PC-9 (cell line): ENCODE measurements at regions not wholly inside any gene's neighbourhood (a gene's known extent, or its start where the extent isn't known, plus 50 kb on each side); places are given as distances from the start of the nearest gene placed in this dataset.

Source experiments
- BruUV-seq: library from RNA; stranded (reverse); fragments of 400-500 nt; replicated peaks from 2 replicates; lab custom pipeline; 2021; lab: Mats Ljungman, UMichigan
- CTCF ChIA-PET: fragments of 300-600 bp; sonication (Branson Sonifier 250); formaldehyde crosslinking; loops from one replicate; lab custom pipeline; 2022; ENCODE audit warnings: antibody characterized with exemption; lab: Charles Lee
- POLR2A ChIA-PET: fragments of 300-600 bp; sonication (Branson Sonifier 250); formaldehyde crosslinking; loops from one replicate; lab custom pipeline; 2022; ENCODE audit warnings: antibody characterized with exemption; ENCODE audit not compliant: unreplicated experiment; lab: Charles Lee
- DNase-seq, 2 experiments: peaks; one replicate each; pipeline versions ENCODE4 v3.0.0 to v3.0.0-alpha.2; 2015 to 2022; ENCODE audit warnings: mixed read lengths in 1 of 2
- H2AFZ ChIP-seq: fragments of 200-600 bp; sonication (generic); 2 replicates; pipeline ENCODE4 v1.8.1; 2017; ENCODE audit warnings: antibody characterized with exemption
- H3F3A ChIP-seq: fragments of 200-600 bp; sonication (generic); 2 replicates; pipeline ENCODE4 v1.8.1; 2017; ENCODE audit warnings: antibody characterized with exemption, mild to moderate bottlenecking, low read depth; ENCODE audit not compliant: insufficient read depth
- H3K27ac ChIP-seq: fragments of 200-600 bp; sonication (generic); 2 replicates; pipeline ENCODE4 v1.6.1; 2016; ENCODE audit warnings: mixed run types
- H3K27me3 ChIP-seq: fragments of 200-600 bp; sonication (generic); 2 replicates; pipeline ENCODE4 v1.6.1; 2016; ENCODE audit warnings: low read depth, mixed run types; ENCODE audit not compliant: insufficient read depth
- H3K36me3 ChIP-seq: fragments of 200-600 bp; sonication (generic); 2 replicates; pipeline ENCODE4 v1.6.1; 2016; ENCODE audit warnings: low read depth, mixed run types
- H3K4me1 ChIP-seq: fragments of 200-600 bp; sonication (generic); replicated peaks from 2 replicates; pipeline ENCODE4 v1.6.1; 2016; ENCODE audit warnings: mixed run types; ENCODE audit not compliant: insufficient read depth
- H3K4me2 ChIP-seq: fragments of 200-600 bp; sonication (generic); 2 replicates; pipeline ENCODE4 v1.6.1; 2017; ENCODE audit warnings: mixed run types
- H3K4me3 ChIP-seq: fragments of 200-600 bp; sonication (generic); 2 replicates; pipeline ENCODE4 v1.6.1; 2016; ENCODE audit warnings: mixed run types
- H3K79me2 ChIP-seq: fragments of 200-600 bp; sonication (generic); 2 replicates; pipeline ENCODE4 v1.6.1; 2017; ENCODE audit warnings: low read depth, mixed run types
- H3K9me2 ChIP-seq: fragments of 200-600 bp; sonication (generic); 2 replicates; pipeline ENCODE4 v1.8.1; 2017; ENCODE audit warnings: mild to moderate bottlenecking; ENCODE audit not compliant: insufficient read depth
- H3K9me3 ChIP-seq: fragments of 200-600 bp; sonication (generic); 2 replicates; pipeline ENCODE4 v1.8.1; 2016; ENCODE audit warnings: low read depth; ENCODE audit not compliant: insufficient read depth
- H4K20me1 ChIP-seq: fragments of 200-600 bp; sonication (generic); 2 replicates; pipeline ENCODE4 v1.8.1; 2017; ENCODE audit not compliant: insufficient read depth
- EZH2 ChIP-seq: fragments of 200-600 bp; sonication (generic); IDR thresholded peaks from 2 replicates; pipeline ENCODE4 v1.8.0; 2017; ENCODE audit warnings: antibody characterized with exemption, low read depth
- intact Hi-C: fragments of 100-400 bp; cut with micrococcal nuclease; formaldehyde crosslinking; loops from one replicate; pipeline ENCODE4 v1.10.0; 2022; ENCODE audit not compliant: unreplicated experiment
- TF ChIP-seq, protein P1 (sequence below): fragments of 200-600 bp; sonication (generic); conservative IDR thresholded peaks from 2 replicates; pipeline ENCODE4 v1.6.1; 2017; ENCODE audit warnings: mixed run types, antibody characterized with exemption, mild to moderate bottlenecking, moderate library complexity

- CTCF ChIA-PET, result no interaction called here
- no peaks in the 10 kb centered on the region for H3F3A ChIP-seq
- no peaks in the 10 kb centered on the region for H4K20me1 ChIP-seq
- POLR2A ChIA-PET, result no interaction called here
- H3K27ac ChIP-seq, result no peak overlapping the region
- no peak overlapping the region for H3K4me2 ChIP-seq
- H3K4me1 ChIP-seq, result no peaks in the 10 kb centered on the region
- no peak overlapping the region for H2AFZ ChIP-seq
- H3K9me3 ChIP-seq, result no peaks in the 10 kb centered on the region
- intact Hi-C loops, result no loop called here
- H3K79me2 ChIP-seq, result no peaks in the 10 kb centered on the region
- TF ChIP-seq, protein P1, sequence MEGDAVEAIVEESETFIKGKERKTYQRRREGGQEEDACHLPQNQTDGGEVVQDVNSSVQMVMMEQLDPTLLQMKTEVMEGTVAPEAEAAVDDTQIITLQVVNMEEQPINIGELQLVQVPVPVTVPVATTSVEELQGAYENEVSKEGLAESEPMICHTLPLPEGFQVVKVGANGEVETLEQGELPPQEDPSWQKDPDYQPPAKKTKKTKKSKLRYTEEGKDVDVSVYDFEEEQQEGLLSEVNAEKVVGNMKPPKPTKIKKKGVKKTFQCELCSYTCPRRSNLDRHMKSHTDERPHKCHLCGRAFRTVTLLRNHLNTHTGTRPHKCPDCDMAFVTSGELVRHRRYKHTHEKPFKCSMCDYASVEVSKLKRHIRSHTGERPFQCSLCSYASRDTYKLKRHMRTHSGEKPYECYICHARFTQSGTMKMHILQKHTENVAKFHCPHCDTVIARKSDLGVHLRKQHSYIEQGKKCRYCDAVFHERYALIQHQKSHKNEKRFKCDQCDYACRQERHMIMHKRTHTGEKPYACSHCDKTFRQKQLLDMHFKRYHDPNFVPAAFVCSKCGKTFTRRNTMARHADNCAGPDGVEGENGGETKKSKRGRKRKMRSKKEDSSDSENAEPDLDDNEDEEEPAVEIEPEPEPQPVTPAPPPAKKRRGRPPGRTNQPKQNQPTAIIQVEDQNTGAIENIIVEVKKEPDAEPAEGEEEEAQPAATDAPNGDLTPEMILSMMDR, result no peak
- no peak for TF ChIP-seq EZH2
- BruUV-seq, result no TSS peak
- H3K4me3 ChIP-seq, result no peak overlapping the region
- no peaks in the 10 kb centered on the region for H3K36me3 ChIP-seq
- H3K27me3 ChIP-seq, result no peaks in the 10 kb centered on the region
- no peak for DNase-seq
- no peaks in the 10 kb centered on the region for H3K9me2 ChIP-seq
Observed at GRCh38 chr13:56888455-56888854, 252.3 kb upstream of the PRR20A start.

GRCh38 chr13:56893843-56894242 lies 246.9 kb upstream of the PRR20A start:
- intact Hi-C loops, result no loop called here
- no peak for TF ChIP-seq EZH2
- TF ChIP-seq, protein P1, result no peak
- H3K9me2 ChIP-seq, result no peaks in the 10 kb centered on the region
- no TSS peak for BruUV-seq
- no peaks in the 10 kb centered on the region for H3K36me3 ChIP-seq
- H4K20me1 ChIP-seq, result no peaks in the 10 kb centered on the region
- H3K4me3 ChIP-seq, result no peak overlapping the region
- H3F3A ChIP-seq, result no peaks in the 10 kb centered on the region
- CTCF ChIA-PET, result no interaction called here
- H3K79me2 ChIP-seq, result no peaks in the 10 kb centered on the region
- no peaks in the 10 kb centered on the region for H3K4me1 ChIP-seq
- no peaks in the 10 kb centered on the region for H3K27me3 ChIP-seq
- no peak overlapping the region for H3K4me2 ChIP-seq
- POLR2A ChIA-PET, result no interaction called here
- DNase-seq, result no peak
- H2AFZ ChIP-seq, result no peak overlapping the region
- no peaks in the 10 kb centered on the region for H3K9me3 ChIP-seq
- H3K27ac ChIP-seq, result no peak overlapping the region

DNA sequence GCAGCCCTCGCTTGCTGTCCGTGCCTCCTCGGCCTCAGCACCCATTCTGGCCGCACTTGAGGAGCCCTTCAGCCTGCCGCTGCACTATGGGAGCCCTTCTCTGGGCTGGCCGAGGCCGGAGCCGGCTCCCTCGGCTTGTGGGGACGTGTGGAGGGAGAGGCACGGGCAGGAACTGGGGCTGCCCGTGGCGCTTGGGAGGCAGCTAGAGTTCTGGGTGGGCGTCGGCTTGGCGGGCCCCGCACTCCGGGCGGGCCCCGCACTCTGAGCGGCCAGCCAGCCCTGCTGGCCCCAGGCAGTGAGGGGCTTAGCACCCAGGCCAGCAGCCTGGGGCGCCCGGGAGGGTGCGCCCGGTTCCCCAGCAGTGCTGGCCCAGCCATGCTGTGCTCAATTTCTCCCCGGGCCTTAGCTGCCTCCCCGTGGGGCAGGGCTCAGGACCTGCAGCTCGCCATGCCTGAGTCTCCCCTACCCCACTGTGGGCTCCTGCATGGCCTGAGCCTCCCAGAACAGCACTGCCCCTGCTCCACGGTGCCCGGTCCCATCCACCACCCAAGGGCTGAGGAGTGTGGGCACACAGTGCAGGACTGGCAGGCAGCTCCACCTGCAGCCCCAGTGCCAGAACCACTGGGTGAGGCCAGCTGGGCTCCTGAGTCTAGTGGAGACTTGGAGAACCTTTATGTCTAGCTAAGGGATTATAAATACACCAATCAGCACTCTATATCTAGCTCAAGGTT lies 240.0 kb upstream of the PRR20A start:
- no peak for DNase-seq
- ChIA-PET CTCF (no interaction called here), POLR2A (no interaction called here)
- no peak overlapping the region for H3K4me2 ChIP-seq
- H2AFZ ChIP-seq, result no peak overlapping the region
- no peaks in the 10 kb centered on the region for H3K27me3 ChIP-seq
- no peaks in the 10 kb centered on the region for H3K9me3 ChIP-seq
- H4K20me1 ChIP-seq, result no peaks in the 10 kb centered on the region; the same call in 1 of the 2 replicates
- no peak overlapping the region for H3K4me3 ChIP-seq
- H3F3A ChIP-seq, result no peaks in the 10 kb centered on the region
- no peaks in the 10 kb centered on the region for H3K9me2 ChIP-seq
- intact Hi-C loops, result no loop called here
- H3K79me2 ChIP-seq, result no peaks in the 10 kb centered on the region
- H3K4me1 ChIP-seq, result no peaks in the 10 kb centered on the region
- H3K36me3 ChIP-seq, result no peaks in the 10 kb centered on the region
- TF ChIP-seq EZH2, result no peak
- TF ChIP-seq, protein P1, result no peak
- no peak overlapping the region for H3K27ac ChIP-seq
- no TSS peak for BruUV-seq
